MV-4-11 (cell line): ENCODE measurements at regions not wholly inside any gene's neighbourhood (a gene's known extent, or its start where the extent isn't known, plus 50 kb on each side); places are given as distances from the start of the nearest gene placed in this dataset.
"Not testable (repeated sequence)": the region's sequence is repeated elsewhere in the genome, so short reads cannot be mapped to it uniquely, and the experiment has no call there.

Source experiments
- DNase-seq: peaks from one replicate; lab custom pipeline; 2025; lab: John Stamatoyannopoulos, UW

DNA sequence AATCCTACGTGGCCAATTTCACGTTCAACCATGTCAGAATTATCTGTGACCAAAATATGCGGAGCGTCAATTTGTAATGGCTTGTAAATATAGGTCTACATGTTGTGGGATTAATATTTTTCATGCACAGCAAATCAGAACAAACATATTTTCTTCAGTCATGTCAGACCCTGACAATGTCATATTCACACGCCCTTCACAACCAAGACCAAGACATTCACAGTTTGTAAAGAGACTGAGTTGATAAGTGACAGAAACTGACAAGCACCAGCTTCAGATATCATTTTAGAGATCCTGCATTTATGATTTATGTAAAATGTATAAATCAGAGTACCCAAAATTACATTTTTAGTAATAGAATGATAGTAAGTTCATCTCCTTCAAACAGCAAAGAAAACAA, 57.3 kb upstream of the NOVA1 start:
- DNase-seq = no peak

DNA sequence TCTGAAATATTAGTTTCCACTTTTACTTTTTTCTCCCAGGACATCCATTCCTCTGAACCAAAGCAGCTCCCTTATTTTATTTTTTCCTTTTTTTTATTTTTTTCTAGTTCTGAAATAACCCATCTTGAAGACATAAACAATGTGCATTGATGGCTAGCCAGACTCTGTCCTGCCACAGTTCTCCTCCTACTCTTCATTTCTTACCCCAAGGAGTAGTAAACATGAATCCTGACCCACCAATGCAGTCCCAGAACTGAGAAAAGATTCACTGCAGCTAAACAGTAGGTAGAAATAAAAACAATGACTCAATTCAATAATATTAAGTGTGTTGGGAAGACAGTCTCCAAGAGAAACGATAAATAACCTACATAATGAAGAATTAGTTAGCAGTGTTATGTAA, 65.7 kb upstream of the NOVA1 start:
- no peak for DNase-seq

DNA sequence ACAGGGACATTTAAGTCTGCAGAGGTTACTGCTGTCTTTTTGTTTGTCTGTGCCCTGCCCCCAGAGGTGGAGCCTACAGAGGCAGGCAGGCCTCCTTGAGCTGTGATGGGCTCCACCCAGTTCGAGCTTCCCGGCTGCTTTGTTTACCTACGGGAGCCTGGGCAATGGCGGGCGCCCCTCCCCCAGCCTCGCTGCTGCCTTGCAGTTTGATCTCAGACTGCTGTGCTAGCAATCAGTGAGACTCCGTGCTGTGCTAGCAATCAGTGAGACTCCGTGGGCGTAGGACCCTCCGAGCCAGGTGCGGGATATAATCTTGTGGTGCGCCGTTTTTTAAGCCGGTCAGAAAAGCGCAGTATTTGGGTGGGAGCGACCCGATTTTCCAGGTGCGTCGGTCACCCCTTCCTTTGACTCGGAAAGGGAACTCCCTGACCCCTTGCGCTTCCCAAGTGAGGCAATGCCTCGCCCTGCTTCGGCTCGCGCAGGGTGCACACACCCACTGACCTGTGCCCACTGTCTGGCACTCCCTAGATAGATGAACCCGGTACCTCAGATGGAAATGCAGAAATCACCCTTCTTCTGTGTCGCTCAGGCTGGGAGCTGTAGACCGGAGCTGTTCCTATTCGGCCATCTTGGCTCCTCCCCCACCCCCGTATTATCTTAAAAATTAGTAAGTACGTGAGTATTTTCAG, 81.0 kb upstream of the NOVA1 start:
- DNase-seq = not testable (repeated sequence)

DNA sequence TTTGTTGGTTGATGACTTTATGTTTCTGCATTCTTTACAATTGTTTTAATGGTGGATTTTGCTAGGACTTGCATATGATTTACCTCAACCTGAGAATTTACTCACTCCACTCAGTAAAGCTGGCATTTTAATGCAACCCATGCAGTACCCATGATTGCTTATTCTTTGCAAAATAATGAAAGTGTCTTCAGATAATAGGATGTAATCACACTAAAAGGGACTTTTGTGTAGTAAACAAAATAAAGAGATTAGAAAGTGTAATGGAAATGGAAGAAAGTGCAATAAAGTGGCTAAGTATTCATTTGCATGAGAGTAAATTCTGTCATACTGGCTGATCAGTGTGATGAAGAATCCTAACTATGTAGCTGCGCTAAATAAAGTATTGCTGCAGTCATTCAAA, 87.6 kb upstream of the NOVA1 start:
- DNase-seq = no peak

DNA sequence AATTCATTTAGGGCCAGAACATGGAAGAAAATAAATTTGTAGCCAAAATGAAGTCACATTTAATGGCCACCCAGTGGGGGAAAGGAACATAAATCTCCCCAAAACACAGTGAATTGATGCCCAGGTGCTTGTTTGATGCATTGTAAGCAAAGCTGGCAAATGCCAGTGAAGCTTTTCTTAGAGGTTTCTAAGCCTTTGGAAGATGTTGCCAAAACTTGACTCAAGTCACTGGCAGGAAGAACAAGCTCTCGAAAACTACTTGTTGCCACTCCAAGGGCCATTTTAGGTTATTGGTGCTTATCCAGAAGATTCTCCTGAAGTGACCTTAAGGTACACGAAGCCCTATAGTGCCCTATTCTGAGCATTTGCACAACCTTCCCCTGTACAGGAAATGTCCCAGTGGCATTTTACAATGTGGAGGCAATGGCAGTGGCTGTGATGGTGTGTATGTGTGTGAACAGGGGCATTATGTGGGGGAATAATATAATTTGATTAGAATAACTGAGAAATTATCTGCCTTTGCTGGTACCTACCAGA, 89.5 kb upstream of the NOVA1 start:
- no peak for DNase-seq

DNA sequence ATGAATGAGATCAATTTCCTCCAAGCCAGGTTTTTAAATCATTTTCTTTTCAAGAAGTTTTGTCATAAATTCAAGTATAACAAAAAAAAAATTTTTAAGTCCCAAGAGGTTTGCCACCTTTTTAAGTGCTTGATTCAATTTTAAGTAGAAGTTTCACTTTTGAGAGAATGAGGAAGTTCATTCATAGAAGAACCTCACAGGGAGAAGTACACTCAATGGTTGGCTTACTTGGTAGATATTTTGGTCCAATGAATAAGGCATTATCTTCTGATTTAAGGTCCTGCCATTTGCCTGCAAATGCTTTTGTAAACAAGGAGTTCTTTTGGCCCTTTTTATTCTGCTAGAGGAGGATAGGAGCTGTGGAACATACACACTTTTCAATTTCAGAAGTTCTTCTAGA, 96.7 kb upstream of the NOVA1 start:
- peak; percentile 62 for DNase-seq

DNA sequence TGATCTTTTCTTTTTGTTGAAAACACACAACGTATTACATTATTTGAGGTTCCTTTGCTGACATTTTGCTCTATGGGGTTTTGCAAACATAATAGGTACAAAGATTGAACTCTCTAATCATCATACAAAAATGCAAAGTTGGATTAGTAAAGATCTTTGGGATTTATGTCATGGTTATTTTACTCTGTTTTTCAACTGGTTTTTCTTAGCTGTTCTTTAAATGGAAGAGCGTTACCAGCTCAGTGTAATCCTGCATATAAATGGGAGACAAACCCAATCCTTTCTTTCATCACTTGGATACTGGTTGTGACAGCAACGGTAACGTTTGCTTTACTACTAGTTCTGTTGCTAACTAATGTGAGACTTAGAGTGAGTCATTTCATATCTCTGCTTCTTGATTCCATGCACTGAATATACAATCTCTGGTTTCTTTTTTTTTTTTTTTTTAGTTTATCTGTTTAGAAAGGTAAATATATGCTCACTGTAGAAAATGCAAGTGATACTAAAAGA, 104.9 kb upstream of the NOVA1 start:
- DNase-seq = no peak

DNA sequence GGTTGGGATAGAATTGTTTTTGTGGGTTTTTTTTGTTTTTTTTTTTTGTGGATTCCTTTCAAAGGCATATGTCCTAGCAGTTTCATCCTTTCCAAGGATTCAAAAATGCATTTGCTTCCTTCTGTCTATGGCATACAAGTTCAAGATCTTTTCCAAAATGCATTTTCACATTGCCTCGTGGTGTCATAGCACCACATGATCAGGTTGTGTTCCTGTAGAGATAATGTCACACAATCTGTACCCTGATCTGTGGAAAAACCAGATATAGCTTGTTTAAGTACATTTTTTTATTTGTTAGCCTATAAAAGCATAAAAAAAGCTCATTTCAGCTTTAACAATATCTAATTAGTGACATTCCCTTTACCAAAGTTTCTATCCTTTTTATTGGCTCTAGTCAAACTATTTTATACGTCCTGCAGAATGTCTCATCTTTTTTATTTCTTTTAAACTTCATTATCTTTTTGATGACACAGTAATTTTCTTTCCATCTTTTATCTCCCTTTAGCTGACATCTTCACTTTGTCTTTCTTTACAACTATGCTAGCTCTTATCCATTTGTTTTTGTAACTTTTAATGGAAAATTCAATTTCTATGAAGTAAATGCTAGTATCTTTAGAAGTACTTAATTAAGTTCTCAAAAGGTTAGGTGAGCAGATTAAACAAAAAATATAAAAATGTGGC, 106.0 kb upstream of the NOVA1 start:
- DNase-seq = no peak

DNA sequence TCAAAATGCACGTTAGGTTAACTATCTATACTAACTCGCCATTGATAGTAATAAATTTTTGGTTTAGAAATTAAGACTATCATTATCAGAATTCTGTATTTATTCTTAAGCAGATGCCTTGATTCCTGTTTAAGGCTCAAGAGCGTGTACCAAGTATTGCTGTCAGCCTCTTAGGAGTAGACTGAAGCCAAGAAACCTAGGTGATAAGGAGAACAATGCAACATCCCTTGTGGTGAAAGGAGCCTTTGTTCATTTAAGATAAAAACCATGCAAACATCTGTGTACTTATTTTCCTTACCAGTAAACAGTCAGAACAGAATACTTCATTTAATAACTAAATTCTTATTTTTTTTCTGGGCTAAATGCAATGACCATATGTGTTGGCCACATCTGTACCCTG, 109.4 kb upstream of the NOVA1 start:
- no peak for DNase-seq

DNA sequence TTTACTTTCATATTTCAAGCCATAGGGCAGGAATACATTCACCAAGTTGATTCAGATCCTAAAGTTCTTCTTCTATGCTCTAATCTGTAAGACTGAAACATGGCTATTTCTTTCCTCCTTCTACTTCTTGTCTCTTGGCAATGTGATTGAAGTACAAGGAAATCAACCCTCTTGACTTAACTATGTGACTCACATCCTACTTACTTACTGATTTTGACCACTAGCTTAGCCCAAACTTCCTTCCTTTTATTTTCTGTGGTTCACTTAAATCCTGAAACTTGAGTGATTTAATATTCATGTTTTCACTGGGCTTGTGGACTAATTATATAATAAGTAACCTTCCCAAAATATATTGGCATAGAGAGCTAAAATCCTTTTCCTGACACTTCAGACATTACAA, 111.2 kb upstream of the NOVA1 start:
- DNase-seq = peak; percentile 62

DNA sequence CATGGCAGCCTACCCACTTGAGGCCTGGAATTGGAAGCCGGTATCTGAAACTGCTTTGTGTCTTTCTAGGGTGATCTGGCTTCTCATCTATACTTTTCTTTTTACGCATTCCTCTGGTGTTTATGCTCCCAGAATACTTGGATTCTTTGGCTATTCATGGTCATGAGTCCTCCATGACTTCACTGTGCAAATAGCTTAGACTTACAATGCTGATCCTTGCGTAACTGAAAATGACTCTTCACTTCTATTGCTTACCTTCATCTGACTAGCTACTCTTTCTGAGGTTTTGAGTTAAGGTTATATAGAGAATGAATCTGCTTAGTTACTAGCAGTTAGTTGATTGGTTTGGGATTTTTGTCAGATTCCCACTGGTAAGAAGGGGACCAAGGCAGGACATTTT, 121.7 kb upstream of the NOVA1 start:
- no peak for DNase-seq

DNA sequence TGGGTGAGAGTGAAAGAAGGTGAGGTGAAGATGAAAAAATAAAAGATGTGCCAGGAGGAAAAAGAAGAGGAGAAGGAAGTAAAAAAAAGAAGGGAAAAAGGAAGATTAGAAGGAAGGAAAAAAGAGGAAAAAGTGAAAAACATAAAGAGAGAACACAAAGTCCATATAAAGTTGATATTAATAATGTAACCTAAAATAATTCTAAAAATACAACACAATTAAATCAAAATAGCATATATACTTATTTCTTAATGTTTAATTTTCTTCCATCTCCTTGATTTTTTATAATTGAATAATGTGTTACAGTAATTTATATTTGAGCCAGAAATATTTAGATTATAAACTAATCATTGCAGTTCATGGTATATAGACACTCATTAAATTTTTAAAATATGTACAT, 124.4 kb upstream of the NOVA1 start:
- DNase-seq = no peak

DNA sequence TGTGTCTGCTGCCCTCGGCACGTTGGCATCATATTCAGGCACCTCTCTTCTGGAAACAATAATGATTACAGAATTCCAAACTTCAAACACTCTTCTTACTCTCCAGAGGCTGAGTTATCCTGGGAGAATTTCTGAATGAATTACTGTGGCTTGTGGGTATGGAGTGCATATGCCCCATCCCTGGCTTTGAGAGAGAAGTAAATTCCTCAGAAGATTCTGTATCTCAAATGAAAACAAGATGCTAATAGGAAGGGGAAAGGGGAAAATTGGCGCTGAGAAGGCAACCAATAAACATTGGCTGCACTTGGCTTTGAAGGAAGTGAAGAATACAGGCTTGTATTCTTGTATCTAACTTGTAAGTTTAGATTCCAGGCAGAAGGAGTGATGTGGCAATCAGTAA, 132.0 kb upstream of the NOVA1 start:
- DNase-seq = no peak

DNA sequence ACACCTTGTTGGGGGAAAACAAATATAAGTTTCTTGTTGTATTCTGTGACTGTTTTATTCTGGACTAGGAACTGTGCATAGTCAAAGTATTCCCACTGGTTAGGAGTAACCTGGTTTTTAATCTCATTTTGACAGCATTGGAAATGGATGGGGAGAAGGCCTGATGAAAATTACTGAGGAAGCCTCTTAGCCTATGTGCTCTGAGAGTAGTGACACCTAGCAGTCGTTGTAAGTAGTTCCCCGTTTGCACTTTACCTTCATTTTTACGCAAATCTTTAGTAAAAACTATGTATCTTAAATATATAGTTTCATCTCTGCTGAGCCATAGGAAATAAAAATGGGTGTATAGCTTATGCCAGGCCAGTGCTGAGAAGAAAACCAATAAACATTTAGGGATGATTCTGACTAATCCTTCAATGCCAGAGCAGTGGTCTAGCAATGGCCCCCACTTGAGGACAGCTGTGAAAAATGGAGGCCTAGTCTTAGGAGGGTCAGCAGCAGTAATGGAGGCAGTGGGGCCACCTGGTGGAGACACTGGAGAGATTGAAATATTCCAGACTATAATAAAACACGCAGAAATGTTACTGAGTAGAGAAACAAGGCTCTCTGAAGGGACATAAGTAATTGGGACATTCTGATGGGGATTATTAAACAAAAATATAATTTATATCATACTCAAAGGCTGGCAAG, 133.2 kb upstream of the NOVA1 start:
- no peak for DNase-seq

DNA sequence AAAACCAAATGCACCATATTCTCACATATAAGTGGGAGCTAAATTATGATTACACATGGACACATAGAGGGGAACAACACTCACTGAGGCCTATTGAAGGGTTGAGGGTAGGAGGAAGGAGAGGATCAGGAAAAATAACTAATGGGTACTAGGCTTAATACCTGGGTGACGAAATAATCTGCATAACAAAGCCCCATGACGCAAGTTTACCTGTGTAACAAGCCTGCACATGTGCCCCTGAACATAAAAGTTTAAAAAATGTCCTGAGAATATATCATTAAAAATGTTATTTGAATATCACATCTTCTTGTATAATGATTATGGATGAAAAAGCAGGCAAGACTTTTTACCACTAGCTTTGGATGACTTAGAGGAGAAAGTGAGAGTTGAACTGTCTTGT, 138.0 kb upstream of the NOVA1 start:
- no peak for DNase-seq

DNA sequence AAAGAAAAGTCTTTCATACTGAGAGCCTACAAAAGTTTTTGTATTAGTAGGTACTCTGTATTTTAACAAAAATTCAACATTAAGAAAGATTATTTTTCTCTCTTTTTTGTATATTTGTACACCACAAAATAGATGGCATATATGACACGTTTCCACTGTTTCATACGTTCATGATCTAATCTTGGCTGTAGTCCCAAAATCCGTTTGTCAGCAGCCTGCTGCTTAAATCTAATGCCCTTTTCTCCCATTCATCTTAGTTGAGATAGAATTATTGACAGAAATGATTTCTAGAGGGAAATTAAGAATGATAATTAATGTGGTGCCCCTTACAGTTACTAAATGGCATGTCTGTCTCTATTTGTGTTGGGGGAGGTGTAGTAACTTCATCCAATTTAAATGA, 140.7 kb upstream of the NOVA1 start:
- DNase-seq = no peak

DNA sequence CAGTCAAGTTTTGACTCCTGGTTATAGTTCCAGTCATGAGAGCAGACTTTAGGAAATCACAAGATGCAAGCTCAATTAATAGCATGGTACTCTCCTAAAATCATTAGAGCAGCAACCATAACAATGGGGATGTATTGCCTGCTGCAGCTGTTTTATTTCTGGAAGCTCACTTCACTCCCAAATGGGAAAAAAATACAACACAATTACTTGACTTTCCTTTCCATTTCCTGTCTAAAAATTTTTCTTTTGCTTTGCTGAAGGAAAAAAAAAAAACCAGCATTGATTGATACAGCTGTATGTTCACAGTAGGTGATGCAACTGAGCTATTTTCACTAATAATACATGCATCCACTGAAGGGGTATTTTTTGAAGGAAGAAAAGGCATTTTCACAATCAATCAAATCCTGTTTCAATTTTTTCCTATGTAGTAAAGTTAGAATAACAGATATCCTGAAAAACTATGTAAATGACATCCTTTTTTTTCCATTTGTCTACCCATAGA, 143.9 kb upstream of the NOVA1 start:
- no peak for DNase-seq

DNA sequence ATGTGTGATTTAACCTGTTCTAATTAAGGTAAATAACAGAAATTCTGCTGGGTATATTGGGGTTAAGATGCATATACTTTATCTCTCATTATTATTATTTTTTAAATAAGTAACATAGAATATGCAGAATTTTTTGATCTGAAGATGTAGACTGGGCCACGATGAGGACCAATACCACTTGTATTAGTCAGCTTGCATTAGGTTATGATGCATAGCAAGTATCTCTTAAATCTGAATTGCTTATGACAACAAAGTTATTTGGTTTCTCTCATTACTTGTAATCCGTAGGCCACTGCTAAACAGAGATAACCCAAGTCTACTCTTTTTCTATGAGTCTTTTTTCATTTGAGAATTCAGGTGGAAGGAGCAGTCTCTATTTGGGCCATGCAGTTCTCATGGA, 145.5 kb upstream of the NOVA1 start:
- DNase-seq = no peak

DNA sequence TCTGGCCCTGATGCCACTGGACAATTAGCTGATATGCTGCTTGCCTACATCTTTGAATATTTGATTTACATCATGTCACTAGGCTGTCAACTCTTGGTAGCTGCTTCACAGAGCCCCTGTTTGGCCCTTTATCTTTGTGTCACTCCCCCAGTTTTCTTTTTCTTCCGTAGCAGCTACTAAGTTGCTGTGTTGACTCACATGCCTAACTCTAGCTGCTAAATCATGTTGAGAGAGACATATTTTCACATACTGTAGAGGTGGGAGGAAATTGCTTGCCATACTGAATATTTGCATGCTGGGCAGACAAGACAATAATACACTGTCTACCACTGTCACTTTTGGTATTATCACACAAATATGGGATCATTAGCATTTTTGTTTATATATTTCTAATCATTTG, 147.1 kb upstream of the NOVA1 start:
- no peak for DNase-seq

DNA sequence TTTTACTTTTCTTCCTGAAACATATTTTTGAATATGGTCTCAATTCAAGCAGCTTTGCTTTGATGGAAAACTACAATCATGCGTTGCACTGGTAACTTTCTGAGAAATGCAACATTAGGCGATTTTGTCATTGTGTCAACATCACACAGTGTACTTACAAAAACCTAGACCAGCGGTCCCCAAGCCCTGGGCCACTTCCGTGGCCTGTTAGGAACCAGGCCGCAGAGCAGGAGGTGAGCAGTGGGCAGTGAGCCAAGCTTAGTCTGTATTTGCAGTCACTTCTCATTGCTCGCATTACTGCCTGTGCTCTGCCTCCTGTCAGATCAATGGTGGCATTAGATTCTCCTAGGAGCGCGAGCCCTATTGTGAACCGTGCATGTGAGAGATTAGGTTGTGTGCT, 163.7 kb upstream of the NOVA1 start:
- no peak for DNase-seq

DNA sequence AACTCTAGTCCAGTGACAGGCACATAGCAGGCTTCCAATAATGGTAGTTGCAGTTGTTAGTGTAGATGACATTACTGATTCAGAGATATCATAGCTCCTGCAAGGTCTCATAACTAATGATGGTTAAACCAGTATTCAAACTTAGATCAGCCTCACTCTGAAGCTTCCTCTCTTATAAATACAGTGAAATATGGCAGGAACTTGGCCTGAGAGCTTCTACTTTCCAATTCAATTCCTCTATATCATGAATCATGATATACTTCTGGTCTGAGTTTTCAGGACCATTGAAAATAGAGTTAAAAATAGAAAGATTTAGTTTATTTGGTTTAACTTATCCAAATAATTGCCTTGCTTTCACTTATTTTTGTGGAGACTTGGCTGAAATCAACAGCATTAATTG, 167.5 kb upstream of the NOVA1 start:
- DNase-seq = no peak

DNA sequence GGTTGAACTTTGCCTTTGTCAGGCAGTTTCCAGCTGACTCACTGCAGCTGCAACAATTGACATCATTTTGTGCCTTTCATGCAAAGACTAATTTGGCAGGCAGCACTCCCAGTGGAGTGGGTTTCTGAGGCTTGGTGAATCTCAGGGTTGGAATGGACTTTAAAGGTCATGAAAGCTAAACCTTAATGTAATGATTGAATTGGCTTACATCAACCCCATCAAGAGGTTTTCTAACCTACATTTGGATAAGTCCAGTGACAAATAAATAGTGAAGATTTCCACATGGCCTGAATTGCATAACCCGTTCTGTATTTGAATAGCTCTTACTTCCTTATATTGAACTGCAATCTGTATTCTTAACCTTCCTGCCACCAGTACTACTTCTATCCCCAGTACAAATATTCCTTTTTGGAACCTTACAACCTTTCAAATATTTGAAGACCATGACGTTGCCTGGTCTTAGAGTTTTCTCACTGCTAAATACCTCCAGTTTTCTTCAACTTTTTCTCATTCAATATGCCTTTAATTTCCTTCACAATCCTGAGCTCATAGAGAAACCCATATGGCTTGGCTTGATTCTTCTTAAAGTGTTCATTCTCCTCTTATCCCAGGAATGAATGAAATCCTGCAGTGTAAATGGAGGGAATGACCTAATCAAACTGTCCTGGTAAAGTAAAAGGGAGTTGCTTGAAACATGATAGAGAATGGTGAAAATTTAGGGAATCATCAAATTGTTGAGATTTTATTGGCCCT, 168.1 kb upstream of the NOVA1 start:
- DNase-seq = peak; percentile 18
